GM12878 (cell line): ENCODE measurements at regions not wholly inside any gene's neighbourhood (a gene's known extent, or its start where the extent isn't known, plus 50 kb on each side); places are given as distances from the start of the nearest gene placed in this dataset.

ENCODE experiments used
- ATAC-seq: fragments of 200-7000 bp; cut with Tn5 transposase; 3 replicates; pipeline ENCODE4 v1.9.1; 2020; ENCODE audit warnings: mild to moderate bottlenecking, moderate library complexity
- BruUV-seq: library from RNA; stranded (reverse); fragments of 400-500 nt; replicated peaks from 2 replicates; lab custom pipeline; 2021; lab: Mats Ljungman, UMichigan
- CTCF ChIA-PET: fragments of 300-600 bp; sonication (Branson Sonifier 250); formaldehyde crosslinking; extraction: SDS; loops from one replicate; lab custom pipeline; 2021; ENCODE audit warnings: inconsistent platforms; lab: Yijun Ruan, JAX
- POLR2A ChIA-PET: fragments of 350-600 bp; formaldehyde crosslinking; extraction: SDS; loops from one replicate; lab custom pipeline; 2021; ENCODE audit warnings: inconsistent platforms; lab: Charles Lee
- RAD21 ChIA-PET: fragments of 300-600 bp; sonication (Branson Sonifier 250); formaldehyde crosslinking; loops from one replicate; lab custom pipeline; 2023; ENCODE audit warnings: antibody characterized with exemption; ENCODE audit not compliant: unreplicated experiment; lab: Charles Lee
- SMC1A ChIA-PET: fragments of 300-600 bp; sonication (Branson Sonifier 250); formaldehyde crosslinking; loops from one replicate; lab custom pipeline; 2023; ENCODE audit not compliant: unreplicated experiment, uncharacterized antibody; lab: Charles Lee
- DNase-seq: peaks from one replicate; pipeline ENCODE4 v3.0.0-alpha.2; 2011; ENCODE audit warnings: low read depth, low spot score
- FAIRE-seq: peaks from 3 replicates; lab custom pipeline; 2011; peaks lifted over from hg19 to GRCh38; lab: Jason Lieb, UNC
- H2AFZ ChIP-seq: 2 replicates; pipeline ENCODE4 v1.6.0; 2011; ENCODE audit warnings: low read depth, low read length, control low read depth; ENCODE audit not compliant: control insufficient read depth
- H3K27ac ChIP-seq: 2 replicates; pipeline ENCODE4 v1.5.1; 2011; ENCODE audit warnings: control low read depth; ENCODE audit not compliant: control insufficient read depth, insufficient read depth
- H3K27me3 ChIP-seq, 2 experiments: replicated peaks in 1 of 2; 2 replicates each; pipeline versions ENCODE4 v1.6.0 to v1.6.1; 2011; ENCODE audit warnings: low read length in 1 of 2; ENCODE audit not compliant: control insufficient read depth in 2 of 2, insufficient read depth in 2 of 2
- H3K36me3 ChIP-seq, 2 experiments: 2 replicates each; pipeline ENCODE4 v1.5.1; 2011; ENCODE audit warnings: low read length in 1 of 2; ENCODE audit not compliant: control insufficient read depth in 2 of 2, insufficient read depth in 2 of 2
- H3K4me1 ChIP-seq: 2 replicates; pipeline ENCODE4 v1.6.1; 2011; ENCODE audit warnings: mild to moderate bottlenecking, low read length, moderate library complexity, mixed read lengths; ENCODE audit not compliant: control insufficient read depth, insufficient read depth
- H3K4me2 ChIP-seq: 2 replicates; pipeline ENCODE4 v1.6.0; 2011; ENCODE audit warnings: control low read depth; ENCODE audit not compliant: control insufficient read depth, insufficient read depth
- H3K4me3 ChIP-seq: fragments of 200-600 bp; sonication (generic); 2 replicates; pipeline ENCODE4 v1.5.1; 2016
- H3K79me2 ChIP-seq: 2 replicates; pipeline ENCODE4 v1.6.0; 2011; ENCODE audit warnings: low read length; ENCODE audit not compliant: control insufficient read depth, insufficient read depth
- H3K9ac ChIP-seq: 2 replicates; pipeline ENCODE4 v1.8.0; 2011; ENCODE audit warnings: low read length, control low read depth, mixed read lengths; ENCODE audit not compliant: control insufficient read depth, insufficient read depth
- H3K9me3 ChIP-seq: replicated peaks from 3 replicates; pipeline ENCODE4 v1.5.1; 2011; ENCODE audit warnings: mild to moderate bottlenecking, low read length; ENCODE audit not compliant: control insufficient read depth, insufficient read depth
- H4K20me1 ChIP-seq: 2 replicates; pipeline ENCODE4 v1.6.0; 2011; ENCODE audit not compliant: control insufficient read depth, insufficient read depth
- CBX3 ChIP-seq: fragments of 200-600 bp; sonication (generic); IDR thresholded peaks from 2 replicates; pipeline ENCODE4 v1.6.1; 2016; ENCODE audit warnings: low read depth, borderline replicate concordance
- CHD1 ChIP-seq: IDR thresholded peaks from 2 replicates; pipeline ENCODE4 v1.6.1; 2012; ENCODE audit warnings: low read depth, low read length, improper control_type of control experiment
- EED ChIP-seq: sonication (generic); IDR thresholded peaks from 2 replicates; pipeline ENCODE4 v1.6.1; 2016; ENCODE audit warnings: antibody characterized with exemption, low read depth
- KDM1A ChIP-seq: fragments of 200-600 bp; sonication (generic); IDR thresholded peaks from 2 replicates; pipeline ENCODE4 v1.6.1; 2016; ENCODE audit warnings: borderline replicate concordance
- STAT1 ChIP-seq: fragments of 450-650 bp; conservative IDR thresholded peaks from 2 replicates; pipeline ENCODE4 v1.6.1; 2014; ENCODE audit warnings: antibody characterized with exemption, mild to moderate bottlenecking
- WGBS: methylation state at CpG from one replicate; pipeline ENCODE4 v1.1.6; 2016; ENCODE audit warnings: low lambda C conversion rate; ENCODE audit not compliant: insufficient replicate concordance, insufficient coverage; ENCODE audit errors: missing lambda C conversion rate; 5-methylcytosine and 5-hydroxymethylcytosine counted together
- in situ Hi-C: fragments of 300-500 bp; cut with MboI; formaldehyde crosslinking; loops from 9 replicates; pipeline ENCODE4 v1.14.3; 2018; ENCODE audit warnings: mixed read lengths
- intact Hi-C: fragments of 100-400 bp; cut with micrococcal nuclease; formaldehyde crosslinking; loops from one replicate; pipeline ENCODE4 v1.14.2; 2022; ENCODE audit not compliant: unreplicated experiment
- TF ChIP-seq, protein P1 (sequence below): IDR thresholded peaks from 2 replicates; pipeline ENCODE4 v1.6.1; 2011; ENCODE audit warnings: mild to moderate bottlenecking, low read depth, low read length, moderate library complexity; ENCODE audit not compliant: insufficient replicate concordance
- TF ChIP-seq, protein P2 (sequence below): fragments of 450-650 bp; IDR thresholded peaks from 2 replicates; pipeline ENCODE4 v1.6.1; 2017; ENCODE audit warnings: mild to moderate bottlenecking
- TF ChIP-seq, protein P3 (sequence below): fragments of 450-650 bp; IDR thresholded peaks from 2 replicates; pipeline ENCODE4 v1.6.1; 2017; ENCODE audit warnings: mild to moderate bottlenecking, moderate library complexity

DNA sequence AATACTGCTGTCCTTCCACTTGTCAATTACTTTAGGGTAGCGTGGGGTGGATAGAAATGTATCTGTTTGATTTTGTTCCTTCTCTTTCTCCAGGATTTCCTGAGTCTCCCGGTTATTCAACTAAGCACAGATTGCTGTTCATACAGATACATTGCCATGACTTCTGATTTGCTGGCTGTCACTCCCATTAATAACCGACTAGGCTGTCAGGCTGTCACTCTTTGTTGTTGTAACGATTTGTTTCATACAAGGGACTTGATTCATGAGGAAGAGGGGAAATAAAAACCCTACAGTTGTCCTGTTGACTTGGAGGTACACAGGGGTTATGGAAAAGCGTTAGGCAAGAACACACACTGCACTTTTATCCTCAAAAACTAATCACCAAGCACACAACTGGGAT is 302.7 kb upstream of the SMIM21 start:
- no TSS peak for BruUV-seq
- in situ Hi-C loops: no loop called here
- no peak overlapping the region for H3K27ac ChIP-seq
- H3K4me2 ChIP-seq: no peak overlapping the region
- no peaks in the 10 kb centered on the region for H3K79me2 ChIP-seq
- DNase-seq (no peak), FAIRE-seq (no peak), ATAC-seq (no peak)
- TF ChIP-seq, protein P1, sequence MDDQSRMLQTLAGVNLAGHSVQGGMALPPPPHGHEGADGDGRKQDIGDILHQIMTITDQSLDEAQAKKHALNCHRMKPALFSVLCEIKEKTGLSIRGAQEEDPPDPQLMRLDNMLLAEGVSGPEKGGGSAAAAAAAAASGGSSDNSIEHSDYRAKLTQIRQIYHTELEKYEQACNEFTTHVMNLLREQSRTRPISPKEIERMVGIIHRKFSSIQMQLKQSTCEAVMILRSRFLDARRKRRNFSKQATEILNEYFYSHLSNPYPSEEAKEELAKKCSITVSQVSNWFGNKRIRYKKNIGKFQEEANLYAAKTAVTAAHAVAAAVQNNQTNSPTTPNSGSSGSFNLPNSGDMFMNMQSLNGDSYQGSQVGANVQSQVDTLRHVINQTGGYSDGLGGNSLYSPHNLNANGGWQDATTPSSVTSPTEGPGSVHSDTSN: no peak
- TF ChIP-seq, protein P2, sequence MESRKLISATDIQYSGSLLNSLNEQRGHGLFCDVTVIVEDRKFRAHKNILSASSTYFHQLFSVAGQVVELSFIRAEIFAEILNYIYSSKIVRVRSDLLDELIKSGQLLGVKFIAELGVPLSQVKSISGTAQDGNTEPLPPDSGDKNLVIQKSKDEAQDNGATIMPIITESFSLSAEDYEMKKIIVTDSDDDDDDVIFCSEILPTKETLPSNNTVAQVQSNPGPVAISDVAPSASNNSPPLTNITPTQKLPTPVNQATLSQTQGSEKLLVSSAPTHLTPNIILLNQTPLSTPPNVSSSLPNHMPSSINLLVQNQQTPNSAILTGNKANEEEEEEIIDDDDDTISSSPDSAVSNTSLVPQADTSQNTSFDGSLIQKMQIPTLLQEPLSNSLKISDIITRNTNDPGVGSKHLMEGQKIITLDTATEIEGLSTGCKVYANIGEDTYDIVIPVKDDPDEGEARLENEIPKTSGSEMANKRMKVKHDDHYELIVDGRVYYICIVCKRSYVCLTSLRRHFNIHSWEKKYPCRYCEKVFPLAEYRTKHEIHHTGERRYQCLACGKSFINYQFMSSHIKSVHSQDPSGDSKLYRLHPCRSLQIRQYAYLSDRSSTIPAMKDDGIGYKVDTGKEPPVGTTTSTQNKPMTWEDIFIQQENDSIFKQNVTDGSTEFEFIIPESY: no peak
- intact Hi-C loops: no loop called here
- SMC1A ChIA-PET: interaction anchor here (1.2 to 1.5 kb wide), 2 partner anchors 52 to 1077 kb away, joined by 3 to 4 read pairs; no protein-coding TSS in a partner anchor
- no peaks in the 10 kb centered on the region for H4K20me1 ChIP-seq
- H3K9ac ChIP-seq: no peak overlapping the region
- H3K9me3 ChIP-seq: no peaks in the 10 kb centered on the region
- H3K4me1 ChIP-seq: no peaks in the 10 kb centered on the region
- H2AFZ ChIP-seq: no peak overlapping the region
- POLR2A ChIA-PET: no interaction called here
- no peaks in the 10 kb centered on the region; a peak in 2 of 4 replicates for H3K27me3 ChIP-seq
- H3K4me3 ChIP-seq: no peak overlapping the region
- RAD21 ChIA-PET: no interaction called here
- 6% methylated on average over 5 of the region's 5 CpGs for WGBS
- CTCF ChIA-PET: interaction anchor here (1.3 kb wide), 1 partner anchor 1076 kb away, joined by 3 read pairs; no protein-coding TSS in a partner anchor
- no peaks in the 10 kb centered on the region for H3K36me3 ChIP-seq

DNA sequence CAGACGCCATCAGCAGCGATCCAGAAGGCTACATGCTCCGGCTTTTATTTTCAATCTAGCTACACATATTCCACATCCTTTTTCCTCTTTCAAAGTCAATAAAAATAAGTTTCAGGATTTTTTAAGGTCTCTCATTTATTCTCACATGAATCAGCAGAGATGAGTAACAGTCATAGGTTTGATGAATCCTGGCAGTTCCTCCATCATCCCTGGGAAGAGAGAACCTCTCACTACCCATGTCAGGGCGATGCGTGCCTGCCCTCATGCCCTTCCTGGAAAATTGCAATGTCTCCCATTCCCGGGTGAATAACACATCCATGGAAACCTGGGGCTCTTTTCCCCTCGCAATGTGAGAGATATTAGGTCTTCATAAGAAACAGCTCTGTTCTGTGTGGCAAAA is 301.1 kb upstream of the SMIM21 start:
- no peaks in the 10 kb centered on the region for H3K4me1 ChIP-seq
- RAD21 ChIA-PET: no interaction called here
- H3K27me3 ChIP-seq: no peaks in the 10 kb centered on the region; a peak in 2 of 4 replicates
- H3K36me3 ChIP-seq: no peaks in the 10 kb centered on the region
- POLR2A ChIA-PET: no interaction called here
- no peaks in the 10 kb centered on the region for H3K79me2 ChIP-seq
- DNase-seq: no peak
- H4K20me1 ChIP-seq: no peaks in the 10 kb centered on the region
- no peak for TF ChIP-seq CBX3
- no peak for TF ChIP-seq CHD1
- TF ChIP-seq EED: no peak
- no peak for TF ChIP-seq STAT1
- TF ChIP-seq, protein P3, sequence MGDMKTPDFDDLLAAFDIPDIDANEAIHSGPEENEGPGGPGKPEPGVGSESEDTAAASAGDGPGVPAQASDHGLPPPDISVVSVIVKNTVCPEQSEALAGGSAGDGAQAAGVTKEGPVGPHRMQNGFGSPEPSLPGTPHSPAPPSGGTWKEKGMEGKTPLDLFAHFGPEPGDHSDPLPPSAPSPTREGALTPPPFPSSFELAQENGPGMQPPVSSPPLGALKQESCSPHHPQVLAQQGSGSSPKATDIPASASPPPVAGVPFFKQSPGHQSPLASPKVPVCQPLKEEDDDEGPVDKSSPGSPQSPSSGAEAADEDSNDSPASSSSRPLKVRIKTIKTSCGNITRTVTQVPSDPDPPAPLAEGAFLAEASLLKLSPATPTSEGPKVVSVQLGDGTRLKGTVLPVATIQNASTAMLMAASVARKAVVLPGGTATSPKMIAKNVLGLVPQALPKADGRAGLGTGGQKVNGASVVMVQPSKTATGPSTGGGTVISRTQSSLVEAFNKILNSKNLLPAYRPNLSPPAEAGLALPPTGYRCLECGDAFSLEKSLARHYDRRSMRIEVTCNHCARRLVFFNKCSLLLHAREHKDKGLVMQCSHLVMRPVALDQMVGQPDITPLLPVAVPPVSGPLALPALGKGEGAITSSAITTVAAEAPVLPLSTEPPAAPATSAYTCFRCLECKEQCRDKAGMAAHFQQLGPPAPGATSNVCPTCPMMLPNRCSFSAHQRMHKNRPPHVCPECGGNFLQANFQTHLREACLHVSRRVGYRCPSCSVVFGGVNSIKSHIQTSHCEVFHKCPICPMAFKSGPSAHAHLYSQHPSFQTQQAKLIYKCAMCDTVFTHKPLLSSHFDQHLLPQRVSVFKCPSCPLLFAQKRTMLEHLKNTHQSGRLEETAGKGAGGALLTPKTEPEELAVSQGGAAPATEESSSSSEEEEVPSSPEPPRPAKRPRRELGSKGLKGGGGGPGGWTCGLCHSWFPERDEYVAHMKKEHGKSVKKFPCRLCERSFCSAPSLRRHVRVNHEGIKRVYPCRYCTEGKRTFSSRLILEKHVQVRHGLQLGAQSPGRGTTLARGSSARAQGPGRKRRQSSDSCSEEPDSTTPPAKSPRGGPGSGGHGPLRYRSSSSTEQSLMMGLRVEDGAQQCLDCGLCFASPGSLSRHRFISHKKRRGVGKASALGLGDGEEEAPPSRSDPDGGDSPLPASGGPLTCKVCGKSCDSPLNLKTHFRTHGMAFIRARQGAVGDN: no peak
- no peak for TF ChIP-seq KDM1A
- CTCF ChIA-PET: interaction anchor here (0.9 to 1.8 kb wide), 7 partner anchors 9 to 1096 kb away, joined by 3 to 7 read pairs (median 4); no protein-coding TSS in a partner anchor
- H3K9ac ChIP-seq: no peak overlapping the region
- BruUV-seq: no TSS peak
- intact Hi-C loops: no loop called here
- WGBS: 24% methylated on average over 7 of the region's 7 CpGs
- no peaks in the 10 kb centered on the region for H3K9me3 ChIP-seq
- no peak overlapping the region for H3K27ac ChIP-seq
- H3K4me2 ChIP-seq: no peak overlapping the region
- no peak overlapping the region for H3K4me3 ChIP-seq
- no peak for ATAC-seq
- FAIRE-seq: no peak
- SMC1A ChIA-PET: interaction anchor here (1.5 kb wide), 1 partner anchor 1075 kb away, joined by 4 read pairs; no protein-coding TSS in a partner anchor
- H2AFZ ChIP-seq: no peak overlapping the region
- in situ Hi-C loops: loop anchor here (5.0 kb wide), 1 partner anchor 1081 kb away; no protein-coding TSS in a partner anchor
